Gastroesophageal sphincter (tissue), 4 donors: ENCODE measurements at regions not wholly inside any gene's neighbourhood (a gene's known extent, or its start where the extent isn't known, plus 50 kb on each side); places are given as distances from the start of the nearest gene placed in this dataset.

Source experiments
- ATAC-seq: fragments of 150-250 bp; one replicate; pipeline ENCODE4 v1.9.1; 2016; ENCODE audit warnings: mild to moderate bottlenecking, moderate library complexity
- H3K27ac ChIP-seq, 4 donors: fragments of 200-600 bp; sonication (generic) in 3 of 4; 1 replicate in 3 of 4; 2 replicates in 1 of 4; pipeline ENCODE4 v1.5.1; 2016 to 2019
- H3K27me3 ChIP-seq: fragments of 200-600 bp; sonication (generic); one replicate; pipeline ENCODE4 v1.5.1; 2019
- H3K36me3 ChIP-seq, 2 donors: fragments of 200-600 bp; sonication (generic); one replicate each; pipeline ENCODE4 v1.5.1; 2019; ENCODE audit warnings: control low read depth in 1 of 2
- H3K4me1 ChIP-seq, 3 donors: fragments of 200-600 bp; sonication (generic); 1 replicate in 2 of 3; 2 replicates in 1 of 3; pipeline ENCODE4 v1.5.1; 2016 to 2019; ENCODE audit warnings: control low read depth in 2 of 3
- H3K4me3 ChIP-seq, 2 donors: fragments of 200-600 bp; sonication (generic); one replicate each; pipeline ENCODE4 v1.5.1; 2019; ENCODE audit warnings: mild to moderate bottlenecking in 1 of 2, moderate library complexity in 1 of 2
- H3K9me3 ChIP-seq, 3 donors: fragments of 200-600 bp; sonication (generic); one replicate each; pipeline ENCODE4 v1.5.1; 2017 to 2019; ENCODE audit warnings: control low read depth in 2 of 3
- EP300 ChIP-seq: sonication (generic); formaldehyde crosslinking; IDR thresholded peaks from one replicate; pipeline ENCODE4 v1.6.1; 2017; ENCODE audit warnings: antibody characterized with exemption, mild to moderate bottlenecking
- POLR2A ChIP-seq, 2 donors: fragments of 450-650 bp; IDR thresholded peaks; one replicate each; pipeline ENCODE4 v1.6.1; 2017; ENCODE audit warnings: antibody characterized with exemption in 2 of 2, mild to moderate bottlenecking in 2 of 2, moderate library complexity in 1 of 2
- POLR2AphosphoS5 ChIP-seq: sonication (generic); formaldehyde crosslinking; IDR thresholded peaks from one replicate; pipeline ENCODE4 v1.6.1; 2017; ENCODE audit warnings: antibody characterized with exemption
- WGBS, 2 donors: methylation state at CpG; one replicate each; pipeline ENCODE4 v1.1.5; 2018; ENCODE audit warnings: low coverage in 1 of 2; 5-methylcytosine and 5-hydroxymethylcytosine counted together
- TF ChIP-seq, protein P1 (sequence below), 4 experiments: fragments of 200-600 bp in 2 of 4; fragments of 450-650 bp in 2 of 4; sonication (generic) in 1 of 4; IDR thresholded peaks; one replicate each; pipeline ENCODE4 v1.5.1; 2017 to 2019; ENCODE audit warnings: antibody characterized with exemption in 4 of 4, mild to moderate bottlenecking in 2 of 4, moderate library complexity in 2 of 4

DNA sequence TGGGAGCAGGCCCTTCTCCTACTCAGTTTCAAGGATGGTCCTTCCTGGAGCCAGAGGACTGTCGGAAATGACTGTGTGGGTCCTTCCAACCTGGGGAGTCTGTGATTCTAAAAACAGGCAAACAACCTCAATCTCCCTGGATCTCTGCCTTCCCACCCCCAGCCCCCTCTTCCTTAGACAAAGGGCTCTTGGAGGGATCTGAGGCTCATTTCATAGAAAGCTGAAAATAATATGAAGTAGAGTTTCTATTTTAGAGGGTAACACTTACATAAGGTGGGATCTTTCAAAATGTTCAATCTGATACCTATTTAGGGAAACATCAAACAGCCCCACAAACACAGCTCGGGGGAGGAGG, 69.4 kb downstream of the RHOB start:
- no peaks in the 10 kb centered on the region for H3K9me3 ChIP-seq
- H3K27ac ChIP-seq = peak overlapping the region in 3 of 4 donors; percentile 70 to 72 (median 70)
- H3K36me3 ChIP-seq = no peaks in the 10 kb centered on the region
- 100% methylated on average over 2 of the region's 2 CpGs; no CpG with 5 or more reads in 1 of the 2 donors for WGBS, 2 donors
- no peak overlapping the region for H3K4me3 ChIP-seq
- no peak for ATAC-seq
- H3K27me3 ChIP-seq = no peaks in the 10 kb centered on the region
- TF ChIP-seq EP300 (no peak), POLR2A (IDR thresholded peaks at IDR 0.05) (no peak), POLR2AphosphoS5 (no peak)
- TF ChIP-seq, protein P1, sequence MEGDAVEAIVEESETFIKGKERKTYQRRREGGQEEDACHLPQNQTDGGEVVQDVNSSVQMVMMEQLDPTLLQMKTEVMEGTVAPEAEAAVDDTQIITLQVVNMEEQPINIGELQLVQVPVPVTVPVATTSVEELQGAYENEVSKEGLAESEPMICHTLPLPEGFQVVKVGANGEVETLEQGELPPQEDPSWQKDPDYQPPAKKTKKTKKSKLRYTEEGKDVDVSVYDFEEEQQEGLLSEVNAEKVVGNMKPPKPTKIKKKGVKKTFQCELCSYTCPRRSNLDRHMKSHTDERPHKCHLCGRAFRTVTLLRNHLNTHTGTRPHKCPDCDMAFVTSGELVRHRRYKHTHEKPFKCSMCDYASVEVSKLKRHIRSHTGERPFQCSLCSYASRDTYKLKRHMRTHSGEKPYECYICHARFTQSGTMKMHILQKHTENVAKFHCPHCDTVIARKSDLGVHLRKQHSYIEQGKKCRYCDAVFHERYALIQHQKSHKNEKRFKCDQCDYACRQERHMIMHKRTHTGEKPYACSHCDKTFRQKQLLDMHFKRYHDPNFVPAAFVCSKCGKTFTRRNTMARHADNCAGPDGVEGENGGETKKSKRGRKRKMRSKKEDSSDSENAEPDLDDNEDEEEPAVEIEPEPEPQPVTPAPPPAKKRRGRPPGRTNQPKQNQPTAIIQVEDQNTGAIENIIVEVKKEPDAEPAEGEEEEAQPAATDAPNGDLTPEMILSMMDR (IDR thresholded peaks at IDR 0.05) = no peak
- peaks cover 0 to 31% (median 0%) of the 10 kb centered on the region in 3 donors for H3K4me1 ChIP-seq

DNA sequence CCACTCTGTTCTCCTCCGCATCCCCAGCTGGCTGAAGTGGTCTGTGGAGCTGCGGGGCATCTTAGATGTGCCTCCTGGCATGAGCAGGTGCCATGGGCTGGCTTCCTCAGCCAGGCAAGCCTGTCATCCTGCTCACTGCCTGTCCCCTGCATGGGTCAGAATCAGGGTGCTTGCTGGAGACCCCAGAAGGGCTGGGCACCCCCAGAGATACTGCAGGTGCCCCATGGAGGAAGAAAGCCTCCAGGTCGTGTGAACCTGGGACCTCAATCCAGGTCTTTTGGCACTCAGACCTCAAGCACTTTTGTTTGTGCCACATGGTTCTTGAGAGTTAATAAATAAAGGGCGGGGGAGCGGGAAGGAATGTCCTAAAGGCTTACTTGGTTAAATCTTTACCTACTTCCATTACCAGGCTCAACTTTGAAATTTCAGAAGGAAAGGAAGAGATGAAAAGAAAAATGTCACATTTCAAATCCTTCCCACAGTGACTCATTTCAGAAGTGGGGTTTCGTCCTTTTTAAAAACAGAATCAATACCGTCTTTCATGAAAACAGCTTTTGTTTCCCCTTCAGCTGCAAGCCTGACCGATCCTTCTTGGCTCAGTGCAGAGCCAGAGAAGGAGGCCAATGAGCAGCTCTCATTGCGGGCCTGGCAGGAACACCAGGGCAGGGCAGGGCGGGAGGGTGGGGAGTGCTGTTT, 69.9 kb downstream of the RHOB start:
- peaks cover 0 to 31% (median 0%) of the 10 kb centered on the region in 3 donors for H3K4me1 ChIP-seq
- peak; percentile 20 for TF ChIP-seq POLR2AphosphoS5
- no peak for TF ChIP-seq POLR2A (IDR thresholded peaks at IDR 0.05)
- H3K9me3 ChIP-seq = no peaks in the 10 kb centered on the region
- H3K4me3 ChIP-seq = no peak overlapping the region
- ATAC-seq = peak; percentile 26
- 46 to 51% methylated on average over 3 to 5 of the region's 10 CpGs for WGBS, 2 donors
- H3K36me3 ChIP-seq = no peaks in the 10 kb centered on the region
- no peaks in the 10 kb centered on the region for H3K27me3 ChIP-seq
- peak overlapping the region in 3 of 4 donors; percentile 70 to 72 (median 70) for H3K27ac ChIP-seq

DNA sequence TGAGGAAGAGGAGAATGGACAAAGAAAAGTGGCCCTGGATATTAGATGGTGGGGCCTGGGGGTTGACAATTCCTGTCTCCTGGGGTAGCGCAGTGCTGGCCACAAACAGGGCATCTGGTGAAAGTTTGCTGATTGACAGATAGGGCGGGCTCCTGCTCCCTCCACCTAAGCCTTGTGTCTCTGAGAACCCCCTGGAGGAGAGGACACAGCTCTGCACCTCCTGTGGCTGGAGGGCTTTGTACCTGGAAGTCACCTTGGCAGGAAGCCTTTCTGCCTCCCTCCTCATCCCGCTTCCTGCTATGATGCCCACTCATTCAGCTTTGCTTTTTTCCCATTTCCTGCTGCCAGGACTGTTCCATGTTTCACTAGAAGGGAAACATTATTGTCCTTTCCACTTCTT, 72.4 kb downstream of the RHOB start:
- no peaks in the 10 kb centered on the region for H3K9me3 ChIP-seq
- H3K4me1 ChIP-seq = peaks cover 0 to 32% (median 0%) of the 10 kb centered on the region in 3 donors
- no peak for TF ChIP-seq EP300
- no peak for TF ChIP-seq POLR2AphosphoS5
- no peak for TF ChIP-seq POLR2A (IDR thresholded peaks at IDR 0.05)
- TF ChIP-seq, protein P1 (IDR thresholded peaks at IDR 0.05) = no peak
- no peak overlapping the region for H3K4me3 ChIP-seq
- no peaks in the 10 kb centered on the region for H3K36me3 ChIP-seq
- 97 to 100% methylated on average over 2 to 3 of the region's 3 CpGs for WGBS, 2 donors
- H3K27ac ChIP-seq = no peak overlapping the region
- H3K27me3 ChIP-seq = no peaks in the 10 kb centered on the region
- ATAC-seq = no peak

DNA sequence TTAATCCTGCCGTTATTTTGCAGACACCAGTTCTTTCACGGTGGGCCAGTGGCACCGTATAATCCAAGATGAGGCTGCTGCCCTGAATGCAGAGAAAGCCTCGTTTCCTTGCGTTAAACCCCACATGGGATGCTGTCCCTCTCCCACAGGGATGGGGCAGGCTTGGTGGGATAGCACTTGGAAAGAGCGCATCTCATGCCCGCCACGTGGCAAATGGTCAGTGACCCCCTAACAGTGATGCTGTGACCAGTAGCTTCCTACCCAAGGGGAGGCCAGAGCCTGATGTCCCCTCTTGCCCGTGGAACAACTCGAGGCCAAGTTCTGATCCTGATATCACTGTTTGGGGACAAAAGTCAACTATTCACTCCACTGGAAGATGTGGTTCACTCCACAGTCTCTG, 73.3 kb downstream of the RHOB start:
- Histone ChIP-seq H3K27ac (no peak overlapping the region), H3K9me3 (no peaks in the 10 kb centered on the region), H3K27me3 (no peaks in the 10 kb centered on the region), H3K4me3 (no peak overlapping the region), H3K36me3 (no peaks in the 10 kb centered on the region), H3K4me1 (peaks cover 0 to 32% (median 3%) of the 10 kb centered on the region in 3 donors)
- 88 to 93% methylated on average over 2 to 6 of the region's 10 CpGs for WGBS, 2 donors
- ATAC-seq = no peak
- TF ChIP-seq EP300 (no peak), POLR2AphosphoS5 (no peak), POLR2A (IDR thresholded peaks at IDR 0.05) (no peak)
- TF ChIP-seq, protein P1 (IDR thresholded peaks at IDR 0.05) = no peak

DNA sequence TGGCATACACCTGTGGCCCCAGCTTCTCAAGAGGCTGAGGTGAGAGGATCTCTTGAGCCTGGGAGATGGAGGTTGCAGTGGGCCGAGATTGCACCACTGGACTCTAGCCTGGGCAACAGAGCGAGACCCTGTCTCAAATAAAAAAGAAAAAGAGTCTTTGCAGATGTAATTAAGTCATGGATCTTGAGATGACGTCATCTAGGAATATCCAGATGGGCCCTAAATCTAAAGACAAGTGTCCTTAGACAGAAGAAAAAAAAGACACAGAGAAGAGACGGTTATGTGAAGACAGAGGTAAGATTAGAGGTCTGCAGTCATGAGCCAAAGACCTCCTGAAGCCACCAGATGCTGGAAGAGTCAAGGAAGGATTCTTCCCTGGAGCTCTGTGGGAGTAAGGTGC, 74.3 kb downstream of the RHOB start:
- Histone ChIP-seq H3K27ac (no peak overlapping the region), H3K27me3 (no peaks in the 10 kb centered on the region), H3K9me3 (no peaks in the 10 kb centered on the region), H3K4me3 (no peak overlapping the region), H3K4me1 (peaks cover 0 to 32% (median 9%) of the 10 kb centered on the region in 3 donors), H3K36me3 (no peaks in the 10 kb centered on the region)
- WGBS, 2 donors = 87 to 100% methylated on average over 4 of the region's 4 CpGs
- no peak for TF ChIP-seq POLR2AphosphoS5
- TF ChIP-seq, protein P1 (IDR thresholded peaks at IDR 0.05) = no peak
- TF ChIP-seq EP300 = no peak
- no peak for TF ChIP-seq POLR2A (IDR thresholded peaks at IDR 0.05)
- ATAC-seq = no peak
